SW480 (cell line): ENCODE measurements at regions not wholly inside any gene's neighbourhood (a gene's known extent, or its start where the extent isn't known, plus 50 kb on each side); places are given as distances from the start of the nearest gene placed in this dataset.

Experiments
- DNase-seq: peaks from one replicate; pipeline ENCODE4 v3.0.0-alpha.2; 2016; ENCODE audit warnings: low spot score

GRCh38 chr10:110436554-110437350 is 61.0 kb upstream of the DUSP5 start:
- no peak for DNase-seq

- no peak for DNase-seq
Measured at GRCh38 chr10:110437351-110437605, 60.4 kb upstream of the DUSP5 start.

- no peak for DNase-seq
Measured at GRCh38 chr10:110437761-110438341, 59.9 kb upstream of the DUSP5 start.

GRCh38 chr10:110442746-110443145 is 55.0 kb upstream of the DUSP5 start:
- no peak for DNase-seq

- DNase-seq: no peak
Measured at GRCh38 chr10:110443239-110444003, 54.3 kb upstream of the DUSP5 start.

DNA sequence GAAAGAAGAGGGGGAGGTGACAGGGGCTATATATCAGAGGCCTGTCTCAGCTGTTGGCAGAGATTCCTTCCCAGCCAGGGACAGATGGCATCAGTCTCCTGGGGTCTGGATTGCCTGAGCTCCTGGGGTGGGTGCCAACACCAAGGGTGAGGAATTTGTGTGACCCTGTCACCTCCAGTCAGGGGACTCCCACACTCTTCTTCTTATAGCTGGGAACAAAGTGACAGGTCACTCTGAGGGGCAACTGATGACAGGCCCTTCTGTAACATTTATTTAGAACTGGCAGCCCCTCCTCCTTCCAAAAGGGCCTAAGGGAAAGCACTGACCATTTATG is 53.7 kb upstream of the DUSP5 start:
- no peak for DNase-seq

DNA sequence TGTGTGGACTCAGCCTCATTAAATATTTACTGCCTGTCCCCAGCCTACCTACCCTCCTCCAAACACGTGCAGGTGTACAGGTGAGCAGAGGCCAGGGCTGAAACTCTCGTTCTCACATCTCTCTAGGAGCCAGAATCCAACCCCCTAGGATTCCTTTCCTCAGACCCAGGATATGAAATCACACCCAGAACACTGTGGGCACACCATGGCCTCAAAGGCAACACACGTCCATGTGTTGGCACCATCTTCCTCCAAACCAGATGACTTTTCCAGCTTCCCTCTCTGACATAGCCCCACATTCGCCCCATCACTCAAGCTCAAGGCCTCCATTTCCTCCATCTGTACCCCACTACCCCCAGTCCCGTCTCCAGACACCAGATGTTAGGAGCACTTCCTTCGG is 51.8 kb upstream of the DUSP5 start:
- DNase-seq: no peak

- DNase-seq: no peak
Measured at GRCh38 chr10:110446277-110446676, 51.4 kb upstream of the DUSP5 start.

- DNase-seq: no peak
Measured at GRCh38 chr10:110446954-110447608, 50.6 kb upstream of the DUSP5 start.

DNA sequence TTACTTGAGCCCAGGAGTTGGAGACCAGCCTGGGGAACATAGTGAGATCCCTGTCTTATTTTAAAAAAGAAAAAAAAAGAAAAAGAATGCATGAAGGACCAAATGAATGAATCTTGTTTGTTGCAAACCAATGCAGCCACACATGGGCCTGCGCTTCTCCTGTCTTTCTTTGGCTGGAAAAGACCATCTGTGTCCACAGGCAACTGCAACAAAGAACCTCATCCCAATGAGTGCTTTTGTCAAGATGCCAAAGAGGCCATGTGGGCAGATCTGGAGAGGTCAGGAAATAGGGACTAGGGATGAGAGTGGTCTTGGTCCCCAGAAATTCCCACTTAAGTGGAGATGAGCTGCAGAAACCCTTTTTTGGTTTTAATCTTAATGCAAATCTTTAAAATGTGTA is 49.8 kb upstream of the DUSP5 start:
- DNase-seq: no peak
